Stimulated activated CD8-positive, alpha-beta memory T cell treated with anti-CD3 and anti-CD28 coated beads, Interleukin-12 subunit alpha, Interleukin-12 subunit beta, amount 100 ng/mL, for 24 hours (primary cell): ENCODE measurements at regions not wholly inside any gene's neighbourhood (a gene's known extent, or its start where the extent isn't known, plus 50 kb on each side); places are given as distances from the start of the nearest gene placed in this dataset.
"Not testable (repeated sequence)": the region's sequence is repeated elsewhere in the genome, so short reads cannot be mapped to it uniquely, and the experiment has no call there.

ENCODE experiments used
- DNase-seq: peaks from one replicate; pipeline ENCODE4 v3.0.0-alpha.2; 2020; ENCODE audit errors: extremely low read depth

DNA sequence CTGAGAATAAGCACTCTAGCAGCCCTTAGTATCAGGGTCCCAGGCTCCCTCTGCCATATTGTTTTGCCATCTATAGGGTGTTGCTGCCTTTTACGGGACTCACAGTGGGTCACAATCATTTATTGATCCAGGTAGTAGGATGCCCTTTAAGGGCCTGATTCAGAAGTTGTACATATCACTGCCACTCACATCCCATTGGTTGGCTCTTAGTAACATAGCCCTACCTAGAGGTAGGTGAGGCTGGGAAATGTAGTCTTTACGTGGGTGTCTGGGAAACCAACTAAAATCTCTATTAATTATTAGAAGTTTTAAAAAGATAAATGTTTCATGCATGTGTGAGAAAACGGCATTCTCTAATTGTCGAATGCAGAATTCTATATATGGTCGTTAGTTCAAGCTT lies 78.8 kb upstream of the ATP5PO start:
- DNase-seq: no peak

DNA sequence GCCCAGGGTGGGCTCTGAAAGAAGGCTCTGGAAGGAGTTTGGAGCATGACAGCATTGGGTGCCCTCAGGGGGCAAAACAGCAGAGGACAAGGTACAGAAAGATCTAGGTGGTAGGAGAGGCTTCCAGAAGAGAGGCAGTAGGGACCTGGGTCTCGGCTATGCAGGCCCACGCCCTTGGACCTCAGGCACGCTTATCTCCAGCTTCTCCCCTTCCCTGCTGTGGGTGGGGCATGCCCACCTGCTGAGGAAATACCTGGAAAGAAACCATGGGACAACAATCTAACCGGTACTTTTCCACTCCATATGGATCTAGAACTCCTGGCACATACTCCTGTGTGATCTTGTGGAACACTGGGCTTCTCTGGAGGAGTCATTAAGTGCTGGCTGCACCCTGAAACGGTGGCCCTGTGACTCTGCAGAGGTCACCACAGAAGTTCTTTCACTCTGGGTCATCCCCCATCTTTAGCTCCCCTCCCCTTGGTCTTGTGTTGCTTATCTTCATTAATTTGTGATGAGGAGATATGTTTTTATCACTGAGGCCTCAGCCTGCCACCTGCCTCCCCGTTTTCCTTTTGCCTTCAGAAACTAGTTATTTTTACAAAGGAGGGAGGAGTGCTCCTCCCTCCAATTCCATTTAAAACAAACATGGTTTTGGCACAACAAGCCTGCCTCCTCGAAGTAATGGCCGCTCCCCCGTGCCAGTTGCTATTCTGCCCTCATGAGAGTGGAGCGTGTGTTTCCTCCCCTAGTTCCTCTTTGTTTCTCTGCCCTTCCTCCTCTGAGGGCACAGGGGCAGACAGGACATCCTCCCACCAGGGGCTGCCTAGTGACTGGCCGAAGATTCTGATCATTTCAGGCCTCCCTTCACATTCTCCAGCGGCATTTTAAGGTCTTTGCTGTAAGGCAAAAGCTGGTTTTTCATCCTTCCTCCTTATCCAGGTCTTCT lies 78.0 kb upstream of the ATP5PO start:
- no peak for DNase-seq

DNA sequence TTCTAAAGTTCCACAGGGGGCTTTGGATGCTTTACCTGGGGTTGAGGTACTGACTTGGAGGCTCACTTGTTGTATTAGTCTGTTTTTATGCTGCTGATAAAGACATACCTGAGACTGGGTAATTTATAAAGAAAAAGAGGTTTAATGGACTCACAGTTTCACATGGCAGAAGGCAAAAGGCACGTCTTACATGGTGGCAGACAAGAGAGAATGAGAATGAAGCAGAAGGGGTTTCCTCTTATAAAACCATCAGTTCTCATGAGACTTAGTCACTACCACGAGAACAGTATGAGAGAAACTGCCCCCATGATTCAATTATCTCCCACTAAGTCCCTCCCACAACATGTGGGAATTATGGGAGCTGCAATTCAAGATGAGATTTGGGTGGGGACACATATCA lies 76.8 kb upstream of the ATP5PO start:
- not testable (repeated sequence) for DNase-seq

DNA sequence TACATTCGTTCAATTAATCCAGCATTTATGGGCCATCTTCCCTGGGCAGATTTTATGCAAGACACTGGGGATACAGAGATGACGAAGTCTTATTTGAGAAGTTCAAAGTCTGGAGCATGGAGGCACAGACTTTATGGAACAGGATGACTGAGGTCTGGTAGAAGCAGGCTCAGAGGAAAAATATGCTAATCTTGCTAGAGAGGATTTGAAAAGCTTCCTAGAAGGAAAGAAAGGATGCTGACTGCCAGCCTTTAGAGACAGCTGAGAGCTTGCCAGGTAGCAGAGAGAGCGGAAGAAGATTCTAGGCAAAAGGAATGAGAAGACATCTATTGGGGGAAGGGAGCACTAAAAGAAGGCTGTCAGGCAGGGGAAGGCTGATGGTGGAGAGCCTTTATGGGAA lies 75.5 kb upstream of the ATP5PO start:
- DNase-seq: no peak

DNA sequence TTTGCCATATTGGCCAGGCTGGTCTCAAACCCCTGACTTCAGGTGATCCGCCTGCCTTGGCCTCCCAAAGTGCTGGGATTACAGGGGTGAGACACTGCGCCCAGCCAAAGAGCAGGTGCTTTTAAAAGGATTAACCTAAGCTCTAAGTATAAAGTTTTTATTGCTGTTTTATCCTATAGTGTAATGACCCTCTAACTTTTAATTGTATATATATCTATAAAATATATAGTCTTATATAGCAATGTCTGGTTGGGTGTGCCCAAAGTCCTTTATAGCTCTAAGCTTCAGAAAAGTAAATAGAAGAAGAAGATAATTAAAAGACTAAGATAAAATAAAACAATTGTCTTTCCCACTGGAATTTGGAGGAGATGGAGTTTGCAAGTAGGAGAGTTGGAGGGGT lies 73.8 kb upstream of the ATP5PO start:
- DNase-seq: no peak

DNA sequence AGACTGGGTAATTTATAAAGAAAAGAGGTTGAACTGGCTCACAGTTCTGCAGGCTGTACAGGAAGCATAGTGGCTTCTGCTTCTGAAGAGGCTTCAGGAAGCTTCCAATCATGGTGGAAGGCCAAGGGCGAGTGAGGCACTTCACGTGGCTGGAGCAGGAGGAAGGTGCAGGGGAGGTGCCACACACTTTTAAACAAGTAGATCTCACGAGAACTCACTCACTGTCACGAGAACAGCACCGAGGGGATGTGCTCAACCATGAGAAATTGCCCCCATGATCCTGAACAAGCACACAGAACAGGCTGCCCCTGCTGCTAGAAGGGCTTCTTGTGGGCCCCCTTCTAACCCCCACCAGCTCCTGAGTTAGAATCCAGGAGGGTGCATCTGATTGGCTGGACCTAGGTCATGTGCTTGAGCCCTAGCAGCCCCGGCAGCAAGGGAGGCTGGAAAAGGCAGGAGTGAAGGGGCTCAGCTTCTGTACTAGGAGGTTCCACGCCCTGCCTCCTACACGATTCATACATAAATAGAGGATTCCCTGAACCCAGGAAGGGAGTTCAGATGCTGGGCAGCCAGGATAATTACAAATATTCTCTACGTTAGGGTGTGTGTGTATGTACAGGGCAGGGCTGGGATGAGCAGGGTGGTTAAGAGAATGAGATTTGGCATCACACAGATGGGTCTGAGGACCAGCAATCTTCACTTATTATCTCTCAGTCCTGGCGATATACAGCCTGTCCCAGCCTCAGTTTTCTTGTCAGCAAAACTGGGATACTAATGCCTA lies 72.8 kb upstream of the ATP5PO start:
- no peak for DNase-seq

DNA sequence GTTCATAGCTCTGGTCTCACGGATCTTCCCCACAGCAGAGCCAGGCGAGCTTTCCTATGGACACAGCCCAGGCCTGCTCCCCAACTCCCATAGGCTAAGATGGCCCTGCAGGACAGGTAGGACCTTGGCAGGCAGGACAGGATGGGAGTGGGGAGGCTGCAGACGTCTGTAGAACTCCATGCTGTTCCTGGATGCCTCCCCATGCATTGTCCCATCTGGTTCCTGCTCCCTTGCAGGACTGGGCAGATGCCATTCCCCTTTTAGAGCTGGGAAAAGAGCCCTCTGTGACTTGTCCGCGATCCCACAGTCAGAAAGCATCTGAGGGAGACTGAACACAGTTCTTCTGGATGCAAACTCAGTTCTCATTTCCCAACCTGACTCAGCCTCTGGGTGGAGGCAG lies 71.9 kb upstream of the ATP5PO start:
- no peak for DNase-seq

DNA sequence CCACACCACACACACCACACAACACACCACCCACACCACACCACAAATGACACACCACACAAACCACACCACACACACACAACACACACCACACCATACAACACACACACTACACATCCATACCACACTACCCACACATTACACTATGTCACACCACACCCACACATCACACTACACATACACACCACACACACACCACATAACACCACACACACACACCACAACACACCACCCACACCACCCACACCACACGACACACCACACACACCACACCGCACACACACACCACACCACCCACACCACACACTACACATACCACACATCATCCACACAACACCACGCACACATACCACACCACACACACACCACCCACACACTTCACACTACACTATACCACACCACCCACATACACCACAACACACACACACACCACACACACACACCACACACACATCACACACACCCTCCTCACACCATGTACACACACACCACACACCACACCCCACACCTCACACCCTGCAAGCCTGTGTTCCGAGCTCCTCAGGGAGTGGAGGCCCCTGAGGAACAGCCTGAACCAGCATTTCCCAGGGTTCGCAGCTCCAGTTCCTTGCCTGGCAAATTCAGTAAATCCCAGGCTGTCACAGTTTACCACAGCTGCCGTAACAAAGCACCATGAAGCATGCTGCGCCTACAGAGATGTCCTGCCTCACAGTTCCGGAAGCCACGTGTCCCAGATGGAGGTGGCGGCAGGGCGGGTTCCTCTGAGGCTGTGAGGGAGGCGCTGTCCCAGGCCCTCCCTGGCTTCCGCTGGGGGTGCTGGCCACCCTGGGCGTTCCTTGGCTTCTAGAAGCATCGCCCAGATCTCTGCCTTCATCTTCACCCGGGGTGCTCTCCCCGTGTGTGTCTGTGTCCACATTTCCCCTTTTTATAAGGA lies 69.8 kb upstream of the ATP5PO start:
- no peak for DNase-seq

DNA sequence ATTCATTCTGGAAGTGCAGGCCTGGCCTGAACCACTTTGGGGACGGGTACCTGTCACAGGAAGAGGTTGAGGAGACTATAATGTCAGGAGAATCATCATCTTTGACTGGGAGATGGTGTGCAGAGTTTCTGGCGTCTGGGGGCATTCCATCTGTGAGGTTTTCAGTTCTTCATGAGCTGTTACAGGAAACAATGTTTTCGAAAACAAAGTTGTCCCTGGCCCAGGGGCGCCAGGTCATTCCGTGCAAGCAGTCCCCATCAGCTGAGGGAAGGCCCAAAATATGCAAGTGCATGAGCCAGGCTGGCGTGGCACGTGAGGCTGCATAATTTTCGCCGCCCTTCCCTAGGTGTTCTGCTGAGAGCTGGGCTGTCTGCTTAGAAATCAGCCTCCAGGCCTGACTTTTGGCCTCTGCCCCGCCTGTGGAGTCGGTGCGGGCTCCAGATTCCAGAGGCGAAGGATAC lies 68.4 kb upstream of the ATP5PO start:
- DNase-seq: no peak

DNA sequence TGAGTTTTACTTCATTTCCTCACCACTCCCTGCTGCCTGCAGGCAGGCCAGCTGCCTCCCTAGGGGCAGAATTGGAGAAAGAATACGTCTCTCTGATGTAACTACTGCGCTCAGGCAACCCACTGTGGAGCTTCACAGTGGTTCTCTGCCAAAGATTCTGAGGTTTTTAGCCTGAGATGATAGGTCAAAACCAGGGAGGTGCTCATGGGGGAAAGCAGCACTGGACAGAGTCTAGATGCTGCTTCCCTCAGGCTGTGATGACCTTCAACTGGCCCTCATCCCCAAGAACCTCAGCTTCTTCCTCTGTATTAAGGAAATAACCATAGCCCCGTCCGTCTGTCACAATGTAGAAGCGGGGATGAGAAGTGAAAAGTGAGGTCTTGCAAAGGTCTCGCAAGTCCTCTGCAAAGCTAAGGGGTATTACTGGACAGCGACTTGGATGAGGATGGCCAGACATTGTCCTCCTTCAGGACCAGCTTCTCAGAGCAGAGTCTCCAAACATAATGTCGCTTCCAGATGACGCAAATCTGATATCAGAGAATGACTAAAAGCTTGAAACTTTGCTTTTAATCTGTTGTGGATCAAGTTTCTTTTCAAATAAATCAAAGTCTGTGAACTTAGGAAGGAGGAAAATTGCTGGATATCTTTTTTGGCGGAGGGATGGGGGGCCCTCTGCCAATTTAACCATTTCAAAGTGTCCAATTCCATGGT lies 65.9 kb upstream of the ATP5PO start:
- DNase-seq: no peak

DNA sequence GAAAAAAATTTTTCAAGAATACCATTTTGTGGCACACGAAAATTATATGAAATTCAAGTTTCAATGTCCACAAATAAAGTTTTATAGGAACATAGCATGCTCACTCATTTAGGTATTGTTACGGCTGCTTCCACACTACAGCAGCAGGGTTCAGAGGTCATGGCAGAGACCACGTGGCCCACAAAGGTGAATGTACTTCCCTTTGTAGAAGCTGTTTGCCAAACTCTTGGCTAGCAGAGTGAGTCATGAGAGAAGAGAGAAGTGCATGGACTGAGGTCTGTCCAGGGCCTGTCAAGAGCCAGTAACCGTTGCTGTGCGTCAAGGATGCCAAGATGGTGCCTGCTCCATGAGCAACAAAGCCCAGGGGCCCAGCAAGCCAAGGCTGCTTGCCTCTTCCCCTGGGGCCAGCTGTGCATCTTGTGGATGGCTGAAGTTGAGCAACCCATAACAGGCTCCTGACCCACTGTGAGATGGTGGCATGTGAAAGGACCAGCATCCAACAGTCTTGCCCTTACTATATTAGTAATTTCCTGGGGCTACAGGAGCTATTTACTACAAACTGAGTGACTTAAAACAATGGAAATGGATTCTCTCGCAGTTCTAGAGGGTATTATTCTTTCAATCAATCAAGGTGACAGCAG lies 64.8 kb upstream of the ATP5PO start:
- no peak for DNase-seq

DNA sequence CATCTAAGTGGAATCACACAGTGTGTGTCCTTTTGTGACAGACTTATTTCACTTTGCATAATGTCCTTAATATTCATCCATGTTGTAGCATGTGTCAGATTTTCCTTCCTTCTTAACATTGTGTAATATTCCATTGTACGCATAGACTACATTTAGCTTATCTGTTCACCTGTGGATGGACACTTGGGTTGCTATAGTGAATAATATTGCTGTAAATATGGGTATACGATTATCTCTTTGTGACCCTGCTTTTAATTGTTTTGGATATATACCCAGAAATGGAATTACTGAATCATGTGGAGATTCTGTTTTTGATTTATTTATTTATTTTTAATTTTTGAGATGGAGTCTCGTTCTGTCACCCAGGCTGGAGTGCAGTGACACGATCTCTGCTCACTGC lies 63.0 kb upstream of the ATP5PO start:
- no peak for DNase-seq

DNA sequence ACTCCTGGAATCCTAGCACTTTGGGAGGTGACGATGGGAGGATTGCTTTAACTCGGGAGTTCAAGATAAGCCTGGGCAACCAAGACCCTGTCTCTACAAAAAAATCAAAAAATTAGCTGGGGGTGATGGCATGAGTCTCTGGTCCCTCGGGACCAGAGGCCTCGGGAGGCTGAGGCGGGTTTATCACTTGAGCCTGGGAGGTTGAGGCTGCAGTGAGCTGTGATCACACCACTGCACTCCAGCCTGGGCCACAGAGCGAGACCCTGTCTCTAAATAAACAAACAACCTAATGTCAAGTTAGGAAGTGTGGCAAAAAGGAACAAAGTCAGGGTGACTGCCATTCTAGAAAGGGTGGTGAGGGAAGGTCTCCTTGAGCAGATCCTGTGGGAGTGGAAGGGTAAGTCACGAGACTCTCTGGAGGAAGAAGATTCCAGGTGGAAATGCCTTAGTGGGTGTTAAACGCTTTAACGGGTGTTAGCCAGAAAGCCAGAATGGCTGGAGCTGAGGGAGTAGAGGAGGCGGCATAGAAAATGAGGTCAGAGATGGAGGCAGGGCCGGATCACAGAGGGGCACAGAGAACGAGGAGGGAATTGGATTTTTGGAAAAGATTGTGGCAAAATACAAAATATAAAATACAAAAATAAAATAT lies 62.2 kb upstream of the ATP5PO start:
- no peak for DNase-seq

DNA sequence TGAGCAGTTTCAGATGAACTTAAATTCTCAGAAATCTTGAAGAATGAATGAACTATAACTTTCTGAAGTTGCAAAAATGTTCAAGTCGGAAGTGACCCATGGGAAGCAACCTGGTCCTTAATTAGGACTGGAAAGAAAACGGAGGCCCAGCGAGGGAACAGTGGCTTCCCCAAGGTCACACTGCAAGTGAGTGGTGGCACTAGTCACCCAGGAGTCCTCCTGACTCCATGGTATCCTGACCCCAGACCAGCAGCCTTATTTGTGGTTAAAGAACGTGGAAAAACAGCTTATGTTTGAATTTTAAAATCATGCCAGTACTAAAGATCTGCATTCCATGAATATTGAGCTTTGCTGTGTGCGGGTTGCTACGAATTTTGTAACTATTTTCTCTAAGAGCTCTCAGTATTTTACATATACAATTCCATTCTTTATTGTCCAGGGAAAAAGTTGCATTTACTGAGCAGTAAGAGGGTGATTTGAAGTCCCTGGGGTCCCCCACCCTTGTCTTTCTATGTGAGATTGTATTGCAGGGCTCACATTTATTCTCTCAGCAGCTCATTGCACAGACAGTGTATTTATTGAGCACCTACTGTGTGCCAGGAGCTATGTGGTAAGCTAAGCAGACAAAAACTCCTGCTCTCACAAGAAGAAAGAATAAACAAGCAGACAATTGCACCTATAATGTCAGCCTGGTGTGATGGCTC lies 61.6 kb upstream of the ATP5PO start:
- DNase-seq: no peak

DNA sequence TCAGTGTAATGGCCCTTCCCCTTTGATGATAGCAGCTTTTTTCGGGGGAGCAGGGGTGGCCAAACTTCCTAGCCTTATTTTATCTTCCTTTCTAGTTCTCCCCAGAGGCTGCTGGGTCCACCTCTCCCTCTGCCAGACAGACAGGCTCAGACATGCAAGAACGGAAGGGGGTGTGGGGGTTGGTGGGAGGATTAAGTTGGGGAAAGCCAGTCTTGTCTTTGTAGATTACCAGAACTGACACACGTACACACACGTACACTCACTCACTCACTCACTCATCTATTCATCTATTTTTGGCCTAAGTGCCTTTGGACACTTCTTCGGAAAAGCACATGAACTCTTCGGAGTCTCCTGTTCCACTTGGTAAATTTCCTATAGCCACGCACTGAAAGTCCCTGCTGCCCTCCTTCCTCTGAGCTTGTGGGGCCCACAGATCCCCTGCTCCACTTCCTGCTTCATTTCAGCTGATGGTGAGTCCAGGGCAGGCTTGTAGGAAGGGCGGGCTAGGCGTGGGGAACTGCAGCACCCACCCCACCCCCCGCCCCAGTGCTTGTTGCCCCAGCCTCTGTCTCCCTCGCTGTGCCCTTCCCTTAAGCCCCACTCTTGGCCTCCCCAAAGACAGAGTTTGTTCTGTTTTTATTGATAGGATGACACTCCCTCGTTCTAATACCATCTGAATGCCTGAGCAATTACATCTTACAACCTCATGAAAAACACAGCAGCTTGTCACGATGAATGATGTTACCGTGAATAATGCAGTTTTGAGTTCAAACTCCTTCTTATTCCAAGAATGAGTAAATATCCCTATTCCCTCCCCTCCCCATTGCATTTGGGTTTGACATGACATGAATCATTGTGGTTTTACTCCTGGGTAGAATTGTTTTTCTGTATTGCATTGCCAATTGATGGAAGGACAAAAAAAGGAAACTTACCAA lies 60.7 kb upstream of the ATP5PO start:
- DNase-seq: no peak

DNA sequence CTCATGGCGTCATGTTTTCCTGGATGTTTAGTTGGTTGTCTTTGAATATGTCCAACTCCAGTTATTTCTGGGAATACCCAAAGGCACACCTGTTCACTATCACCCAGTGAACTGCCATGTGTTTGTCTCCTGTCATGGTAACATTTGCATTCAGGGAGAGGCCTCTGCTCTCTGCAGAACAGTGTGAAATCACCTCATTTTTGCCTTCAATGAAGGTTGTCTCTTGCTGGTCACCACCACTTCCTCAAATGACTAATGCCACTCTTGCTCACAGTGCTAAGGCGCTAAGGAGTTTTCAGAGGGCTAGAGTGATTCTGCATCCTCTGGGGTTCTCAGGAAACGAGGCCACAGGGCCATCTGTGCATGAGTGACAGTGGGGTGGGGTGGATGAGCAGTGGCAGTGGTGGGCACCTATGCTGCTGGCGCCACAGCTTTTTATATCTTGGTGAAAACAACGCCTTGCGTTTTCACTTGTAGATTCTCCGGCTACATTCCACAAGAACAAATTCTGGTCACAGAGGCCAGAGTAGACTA lies 60.0 kb upstream of the ATP5PO start:
- peak; percentile 33 for DNase-seq

DNA sequence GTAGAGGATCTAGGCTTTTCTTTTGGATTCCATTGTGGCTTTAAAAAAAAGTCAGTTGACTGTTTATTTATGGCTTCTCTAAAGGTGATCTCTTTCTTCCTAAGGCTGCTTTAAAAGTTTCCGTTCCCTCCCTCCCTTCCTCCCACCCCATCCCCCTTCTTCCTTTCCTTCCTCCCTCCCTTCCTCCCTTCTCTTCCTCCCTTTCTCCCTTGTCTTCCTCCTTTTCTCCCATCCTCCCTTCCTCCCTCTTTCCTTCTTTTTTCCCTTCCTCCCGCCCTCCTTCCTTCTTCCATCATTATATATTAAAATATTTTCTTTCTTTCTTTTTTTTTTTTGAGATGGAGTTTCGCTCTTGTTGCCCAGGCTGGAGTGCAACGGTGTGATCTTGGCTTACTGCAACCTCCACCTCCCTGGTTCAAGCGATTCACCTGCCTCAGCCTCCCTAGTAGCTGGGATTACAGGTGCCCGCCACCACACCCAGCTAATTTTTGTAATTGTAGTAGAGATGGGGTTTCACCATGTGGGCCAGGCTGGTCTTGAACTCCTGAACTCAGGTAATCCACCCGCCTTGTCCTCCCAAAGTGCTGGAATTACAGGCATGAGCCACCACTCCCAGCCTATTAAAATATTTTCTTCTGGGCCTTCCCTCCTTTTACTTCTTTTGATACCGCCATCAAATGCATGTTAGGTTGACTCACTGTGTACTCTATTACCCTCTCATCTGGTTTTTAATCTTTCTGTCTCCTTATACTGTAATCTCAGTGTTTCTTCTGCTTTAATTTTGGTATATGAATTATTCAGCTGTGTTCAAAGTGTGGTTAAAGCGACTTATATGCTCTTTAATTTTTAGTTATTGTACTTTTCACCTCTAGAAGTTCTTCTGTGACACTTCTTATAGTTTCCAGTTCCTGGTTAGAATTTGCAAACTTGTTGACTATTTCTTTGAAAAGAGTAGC lies 59.2 kb upstream of the ATP5PO start:
- no peak for DNase-seq
